ENCODE measurements at regions not wholly inside any gene's neighbourhood (a gene's known extent, or its start where the extent isn't known, plus 50 kb on each side); places are given as distances from the start of the nearest gene placed in this dataset.

DNA sequence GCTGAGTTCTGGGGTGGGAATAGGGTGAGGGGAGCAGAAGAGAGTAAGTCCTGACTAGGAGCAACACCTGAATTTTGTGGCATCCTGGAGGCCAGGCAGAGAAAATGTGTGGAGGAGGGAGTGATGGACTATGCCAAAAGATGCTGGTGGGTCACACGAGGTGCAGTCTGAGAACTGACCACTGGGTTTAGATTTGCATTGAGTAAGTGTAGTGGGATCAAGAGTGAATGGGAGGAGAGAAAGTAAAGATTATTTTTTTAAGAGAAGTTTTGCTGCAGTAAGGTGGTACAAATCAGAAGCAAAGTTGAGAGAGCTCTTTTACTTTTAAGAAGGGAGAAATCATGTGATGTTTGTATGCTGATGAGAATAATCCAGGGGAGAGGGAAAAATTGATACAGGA is 405.1 kb downstream of the DLEU7 start:
- TF ChIP-seq, protein P1, sequence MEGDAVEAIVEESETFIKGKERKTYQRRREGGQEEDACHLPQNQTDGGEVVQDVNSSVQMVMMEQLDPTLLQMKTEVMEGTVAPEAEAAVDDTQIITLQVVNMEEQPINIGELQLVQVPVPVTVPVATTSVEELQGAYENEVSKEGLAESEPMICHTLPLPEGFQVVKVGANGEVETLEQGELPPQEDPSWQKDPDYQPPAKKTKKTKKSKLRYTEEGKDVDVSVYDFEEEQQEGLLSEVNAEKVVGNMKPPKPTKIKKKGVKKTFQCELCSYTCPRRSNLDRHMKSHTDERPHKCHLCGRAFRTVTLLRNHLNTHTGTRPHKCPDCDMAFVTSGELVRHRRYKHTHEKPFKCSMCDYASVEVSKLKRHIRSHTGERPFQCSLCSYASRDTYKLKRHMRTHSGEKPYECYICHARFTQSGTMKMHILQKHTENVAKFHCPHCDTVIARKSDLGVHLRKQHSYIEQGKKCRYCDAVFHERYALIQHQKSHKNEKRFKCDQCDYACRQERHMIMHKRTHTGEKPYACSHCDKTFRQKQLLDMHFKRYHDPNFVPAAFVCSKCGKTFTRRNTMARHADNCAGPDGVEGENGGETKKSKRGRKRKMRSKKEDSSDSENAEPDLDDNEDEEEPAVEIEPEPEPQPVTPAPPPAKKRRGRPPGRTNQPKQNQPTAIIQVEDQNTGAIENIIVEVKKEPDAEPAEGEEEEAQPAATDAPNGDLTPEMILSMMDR (conservative IDR thresholded peaks at IDR 0.05 in 1 of 2, IDR thresholded peaks at IDR 0.05 in 1 of 2; ENCODE audit: low read depth in 1 of 2, low read length in 2 of 2): peak in 1 of 2 donors; percentile 8
- TF ChIP-seq EZH2 (IDR thresholded peaks at IDR 0.05; ENCODE audit: low read length, missing control alignments): no peak

All from fibroblast of lung (primary cell).